NK-92 treated with Interleukin-12 subunit alpha and Interleukin-12 subunit beta, amount 100 ng/mL, for 24 hours (cell line): ENCODE measurements at regions not wholly inside any gene's neighbourhood (a gene's known extent, or its start where the extent isn't known, plus 50 kb on each side); places are given as distances from the start of the nearest gene placed in this dataset.

Source experiments
- DNase-seq: peaks from one replicate; lab custom pipeline; 2025; lab: John Stamatoyannopoulos, UW

DNA sequence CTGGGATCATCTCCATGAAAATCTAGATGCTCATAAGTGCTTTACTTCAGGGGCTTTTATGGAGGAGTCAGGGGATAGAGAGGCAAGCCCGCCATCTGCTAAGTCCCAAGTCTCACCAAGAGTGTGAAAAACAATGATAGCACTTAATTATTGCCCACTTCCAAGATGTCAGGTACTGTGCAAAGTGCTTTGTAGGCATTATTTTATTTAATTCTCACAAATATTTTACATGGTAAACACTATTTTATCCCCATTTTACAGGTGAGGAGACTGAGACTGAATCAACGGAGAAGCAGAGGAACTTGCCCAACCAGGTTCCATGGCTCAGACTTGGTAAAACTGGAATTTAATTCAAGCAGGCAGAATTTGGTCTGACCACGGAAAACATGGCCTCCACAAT, 147.5 kb downstream of the ACKR3 start:
- DNase-seq = no peak

GRCh38 chr2:236717729-236718128, 148.1 kb downstream of the ACKR3 start:
- DNase-seq = no peak

DNA sequence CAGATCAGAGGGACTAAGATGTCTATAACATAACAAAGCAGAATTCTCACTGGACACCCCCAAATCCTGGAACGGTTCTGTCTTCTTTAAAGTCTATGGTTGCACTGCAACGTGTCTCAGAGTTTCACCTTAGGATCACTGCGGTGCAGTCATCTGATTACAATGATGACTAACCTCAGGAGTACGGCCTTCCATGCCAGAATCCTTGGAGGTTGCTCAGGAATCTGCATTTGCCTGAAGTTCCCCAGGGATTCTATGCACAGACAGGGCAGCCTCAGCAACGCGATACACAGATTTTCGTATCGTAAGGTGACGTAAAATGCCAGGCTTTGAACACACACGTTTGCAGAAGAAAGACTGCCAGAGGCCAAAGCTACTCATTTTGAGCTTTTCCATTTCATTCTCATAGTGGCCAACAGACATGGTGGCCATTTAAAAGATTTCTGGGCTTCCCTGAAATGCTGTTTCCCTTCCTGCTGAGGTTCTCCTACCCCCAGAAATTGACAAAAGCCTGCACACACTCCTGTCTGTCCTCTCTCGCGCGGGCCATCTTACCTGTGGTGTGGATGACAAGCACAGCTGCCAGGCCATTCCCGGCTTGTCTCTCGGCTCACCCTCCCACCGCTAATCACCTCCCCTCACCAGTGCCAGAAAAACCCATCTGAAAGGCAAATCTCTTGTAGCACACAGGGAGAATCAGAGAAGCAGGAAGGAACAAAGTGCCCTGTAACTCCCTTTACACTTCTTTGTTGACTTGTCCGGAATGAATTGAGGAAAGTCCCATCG, 148.8 kb downstream of the ACKR3 start:
- no peak for DNase-seq

DNA sequence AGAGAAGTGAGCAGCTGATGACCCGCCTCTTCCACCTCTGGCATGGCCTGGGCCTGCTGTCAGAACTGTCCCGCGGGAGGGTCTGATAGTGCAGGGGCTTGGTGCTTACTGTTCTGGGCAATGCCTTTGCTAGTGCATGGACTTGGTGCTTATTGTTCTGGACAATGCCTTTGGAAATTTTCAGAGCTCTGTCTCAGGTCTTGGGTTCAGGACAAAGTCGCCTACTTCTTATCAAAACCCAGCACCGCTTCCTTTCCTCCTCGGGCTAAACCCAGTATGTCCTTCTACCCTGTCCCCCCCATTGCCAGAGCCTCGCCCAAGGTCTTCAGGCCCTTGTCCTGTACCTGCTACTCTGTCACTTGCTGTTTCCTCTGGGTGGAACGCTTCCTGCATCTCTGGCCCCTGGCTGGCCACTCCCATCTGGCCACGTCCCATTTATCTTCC, 149.6 kb downstream of the ACKR3 start:
- DNase-seq = no peak

GRCh38 chr2:236720974-236721540, 151.4 kb downstream of the ACKR3 start:
- no peak for DNase-seq

GRCh38 chr2:236724200-236724599, 154.6 kb downstream of the ACKR3 start:
- no peak for DNase-seq

- DNase-seq = no peak
Observed at GRCh38 chr2:236726701-236727450, 157.3 kb downstream of the ACKR3 start.

DNA sequence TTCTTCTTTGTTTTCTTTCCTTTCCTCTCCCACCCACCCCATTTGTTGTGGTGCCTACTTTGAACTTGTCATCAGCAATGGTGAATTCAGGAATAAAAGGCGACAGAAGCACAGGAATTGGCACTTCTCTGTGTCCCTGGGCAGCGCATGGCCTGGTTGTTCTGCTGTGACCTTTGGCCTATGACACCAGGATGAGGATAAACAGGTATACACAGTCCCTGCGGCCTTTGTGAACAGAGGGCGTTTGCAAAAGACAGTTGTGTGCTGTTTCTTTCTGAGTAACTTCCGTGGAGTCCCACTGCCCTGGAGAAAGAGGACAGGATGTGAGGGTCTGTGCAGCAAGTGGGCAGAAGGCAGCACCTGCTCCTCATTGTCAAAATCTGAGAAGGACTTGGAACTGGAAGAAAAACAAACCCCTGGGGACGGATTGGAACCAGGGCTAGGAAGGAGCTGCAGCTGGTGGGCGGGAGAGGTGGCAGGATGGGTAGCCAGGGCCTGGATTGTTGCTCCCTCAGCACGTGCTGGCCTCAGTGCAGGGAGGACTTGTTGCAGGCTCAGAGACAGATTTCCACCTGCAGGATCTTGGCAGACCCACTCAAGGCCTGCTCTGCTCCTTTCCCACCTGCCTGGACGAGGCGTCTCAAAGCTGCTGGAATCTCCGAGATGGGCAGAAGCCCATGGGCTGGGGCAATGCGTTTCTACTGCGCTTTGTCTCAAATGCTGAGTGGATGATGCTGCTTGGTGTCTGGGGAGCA, 159.5 kb downstream of the ACKR3 start:
- no peak for DNase-seq

GRCh38 chr2:236730393-236730792, 160.8 kb downstream of the ACKR3 start:
- no peak for DNase-seq

- DNase-seq = no peak
Observed at GRCh38 chr2:236731767-236732580, 162.3 kb downstream of the ACKR3 start.

- no peak for DNase-seq
Observed at GRCh38 chr2:236733156-236733555, 163.5 kb downstream of the ACKR3 start.

DNA sequence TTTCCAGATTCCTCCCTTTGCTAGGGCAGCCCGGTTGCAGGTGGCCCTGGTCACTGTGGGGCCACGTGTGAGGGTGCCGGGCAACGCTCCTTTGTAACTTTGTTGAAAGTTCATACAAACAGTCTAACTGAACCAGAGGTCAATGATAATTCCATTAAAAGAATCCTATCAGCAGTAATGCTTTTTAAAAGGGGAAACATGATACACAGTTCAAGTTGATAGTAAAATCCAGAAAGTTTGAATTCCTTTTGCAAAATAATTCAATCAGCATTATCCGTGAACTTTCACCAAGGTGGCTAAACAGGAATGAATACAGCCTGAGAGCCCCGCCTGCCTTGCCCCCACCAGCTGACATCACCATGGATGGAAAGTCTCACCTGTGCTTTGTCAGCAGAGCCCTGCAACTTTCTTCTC, 166.2 kb downstream of the ACKR3 start:
- DNase-seq = no peak

DNA sequence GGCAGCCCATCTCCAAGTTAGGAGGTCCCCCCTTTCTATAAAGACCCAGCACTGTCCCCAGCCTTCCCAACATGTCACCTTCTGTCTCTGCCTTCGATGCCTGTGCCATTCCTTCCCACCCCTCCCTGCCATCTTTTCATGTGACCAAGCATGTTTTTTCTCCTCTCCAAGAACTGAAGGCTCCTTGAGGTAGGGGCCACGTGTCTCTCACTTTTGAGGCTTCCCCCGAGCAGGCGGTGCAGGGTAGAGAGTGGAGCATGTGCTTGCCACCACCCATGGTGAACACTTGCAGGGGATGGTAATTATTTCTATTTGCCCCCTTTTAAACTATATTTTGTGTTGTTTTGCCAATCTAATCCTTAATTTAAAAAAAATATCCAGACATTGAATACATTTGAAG, 168.4 kb downstream of the ACKR3 start:
- DNase-seq = no peak

DNA sequence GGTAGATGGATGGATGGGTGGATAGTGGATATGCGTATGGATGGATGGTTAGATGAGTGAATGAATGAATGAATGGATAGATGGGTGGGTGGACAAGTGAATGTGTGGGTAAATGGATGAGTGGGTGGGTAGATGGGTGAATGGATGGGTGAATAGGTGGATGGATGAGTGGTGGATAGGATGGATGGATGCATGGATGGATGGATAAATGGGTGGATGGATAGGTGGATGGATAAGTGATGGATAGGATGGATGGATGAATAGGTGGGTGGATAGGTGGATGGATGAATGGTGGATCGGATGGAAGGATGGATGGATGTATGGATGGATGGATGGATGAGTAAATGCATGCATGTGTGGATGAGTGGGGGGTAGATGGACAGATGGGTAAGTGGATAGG, 169.3 kb downstream of the ACKR3 start:
- DNase-seq = no peak

- no peak for DNase-seq
Observed at GRCh38 chr2:236739663-236740062, 170.0 kb downstream of the ACKR3 start.

DNA sequence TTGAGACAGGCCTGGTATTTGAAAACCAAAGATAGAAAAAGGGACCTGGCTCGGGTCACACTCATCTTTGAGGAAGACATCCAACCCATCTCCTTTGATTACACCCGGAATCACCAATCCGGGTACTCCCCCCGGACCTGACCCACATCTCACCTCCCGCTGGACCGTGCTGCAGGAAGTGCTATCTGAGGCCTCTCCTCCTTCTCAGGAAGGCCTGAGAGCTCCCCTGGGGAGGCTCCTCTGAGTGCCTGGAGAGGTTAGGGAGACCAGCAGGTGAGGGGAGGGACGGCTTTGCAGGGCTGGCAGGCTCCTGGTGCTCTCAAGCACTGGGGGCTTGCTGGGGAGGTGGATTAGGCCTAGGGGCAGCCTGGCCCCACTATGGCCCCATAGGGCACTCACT, 170.9 kb downstream of the ACKR3 start:
- no peak for DNase-seq

DNA sequence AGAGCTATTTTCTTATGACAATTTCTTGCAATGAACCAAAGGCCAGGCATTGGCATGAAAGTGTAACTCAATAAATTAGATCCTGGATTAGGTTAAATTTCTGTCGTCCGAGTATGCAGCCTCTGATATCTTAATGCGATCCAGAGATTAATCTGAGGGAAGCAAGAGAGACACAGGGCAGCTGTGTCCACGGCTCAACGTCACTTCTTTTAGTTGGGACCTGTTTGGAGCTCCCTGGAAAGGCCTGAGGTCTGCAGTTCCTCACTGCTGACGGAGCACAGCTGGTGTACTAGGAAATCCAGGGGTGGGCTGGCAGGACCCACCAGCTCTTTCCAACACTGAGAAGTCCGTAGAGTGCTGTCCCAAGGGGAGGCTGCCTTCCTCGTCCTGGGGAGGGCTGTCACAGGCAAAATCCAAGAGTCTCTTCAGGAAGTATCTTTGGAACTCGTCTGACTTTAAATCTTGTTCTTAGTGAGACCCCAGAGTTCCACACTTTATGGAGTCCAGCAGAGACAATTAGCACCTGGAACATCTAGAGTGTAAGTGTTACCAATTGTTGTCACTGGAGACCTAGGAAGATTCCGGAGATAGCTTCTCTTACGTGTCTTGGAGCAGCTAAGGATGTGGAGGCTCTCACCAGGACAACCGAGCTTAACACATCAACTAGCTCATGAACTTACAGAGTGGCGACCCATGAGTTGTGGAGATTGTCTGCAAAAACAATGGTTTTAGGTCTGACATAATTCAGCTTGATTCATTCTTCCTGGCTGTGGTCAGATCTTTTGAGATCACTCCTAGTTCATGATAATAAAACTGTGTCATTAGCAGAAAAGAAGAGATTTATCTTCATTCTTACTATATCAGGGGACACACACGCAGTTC, 173.7 kb downstream of the ACKR3 start:
- no peak for DNase-seq

GRCh38 chr2:236743921-236744280, 174.3 kb downstream of the ACKR3 start:
- no peak for DNase-seq

DNA sequence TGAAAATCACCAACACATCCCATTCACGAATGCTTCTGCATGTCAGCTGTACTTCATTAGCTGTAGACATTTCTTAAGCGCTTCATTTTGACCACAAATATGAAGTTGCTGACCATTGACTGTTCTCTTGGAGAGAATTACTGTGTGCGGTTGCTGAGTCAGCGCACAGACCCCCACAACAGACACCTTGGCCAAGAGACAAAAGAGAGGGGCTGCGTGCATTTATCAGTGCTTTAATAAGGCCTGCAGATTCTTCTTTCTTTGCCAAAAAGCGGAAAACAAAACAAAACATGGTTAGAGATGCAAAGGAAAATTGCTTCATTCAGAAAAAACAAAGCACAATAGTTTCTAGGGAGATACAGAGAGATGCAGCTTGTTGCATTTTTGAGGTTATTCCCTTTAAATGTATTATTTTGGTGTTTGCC, 174.7 kb downstream of the ACKR3 start:
- no peak for DNase-seq

DNA sequence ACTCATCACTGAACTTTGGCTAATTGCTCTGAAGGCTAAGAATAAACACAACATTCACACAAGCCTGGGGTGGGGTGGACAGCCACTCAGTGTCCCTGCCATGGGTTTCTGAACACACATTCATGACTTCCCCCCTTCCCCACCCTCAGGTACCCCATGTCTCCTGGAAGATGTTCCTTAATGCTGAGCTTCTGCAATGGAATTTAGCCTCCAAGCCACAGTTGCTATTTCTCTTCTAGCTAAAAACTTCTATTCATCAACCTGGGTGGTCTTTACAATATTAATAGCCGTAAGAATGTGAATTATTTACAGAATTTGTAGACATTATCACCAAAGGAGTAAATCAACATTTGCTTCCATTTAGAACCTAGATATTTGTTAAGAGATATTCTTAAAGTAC, 175.1 kb downstream of the ACKR3 start:
- DNase-seq = no peak
